ENCODE measurements at regions not wholly inside any gene's neighbourhood (a gene's known extent, or its start where the extent isn't known, plus 50 kb on each side); places are given as distances from the start of the nearest gene placed in this dataset.

DNA sequence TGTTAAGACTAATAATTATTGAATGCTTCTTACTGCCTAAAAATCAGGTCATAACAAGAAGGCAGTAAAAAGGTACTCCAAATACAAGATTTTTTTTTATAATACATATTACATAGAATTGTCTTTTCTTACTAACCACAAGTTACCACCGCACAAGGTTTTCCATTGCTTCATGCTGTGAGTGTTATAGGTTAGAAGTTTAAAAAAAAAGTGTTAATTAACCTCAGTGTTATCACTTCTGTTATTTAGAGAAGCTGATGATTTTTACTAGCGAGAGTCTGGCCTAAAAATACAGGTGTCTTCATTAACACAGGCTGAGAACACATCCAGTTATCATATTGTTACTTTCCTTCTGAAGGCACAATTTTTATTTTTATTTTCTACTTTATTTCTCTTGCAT lies 1281.9 kb upstream of the CELF2 start:
- no peak for DNase-seq
- Mint-ChIP-seq H3K4me1 (no peaks in the 10 kb centered on the region), H3K9me3 (no peaks in the 10 kb centered on the region), H3K4me3 (no peak overlapping the region), H3K36me3 (ENCODE audit: low read depth) (no peaks in the 10 kb centered on the region), H3K27ac (no peak overlapping the region), H3K27me3 (ENCODE audit: low read depth, poor library complexity) (peaks cover 3% of the 10 kb centered on the region)
- TF ChIP-seq, protein P1, sequence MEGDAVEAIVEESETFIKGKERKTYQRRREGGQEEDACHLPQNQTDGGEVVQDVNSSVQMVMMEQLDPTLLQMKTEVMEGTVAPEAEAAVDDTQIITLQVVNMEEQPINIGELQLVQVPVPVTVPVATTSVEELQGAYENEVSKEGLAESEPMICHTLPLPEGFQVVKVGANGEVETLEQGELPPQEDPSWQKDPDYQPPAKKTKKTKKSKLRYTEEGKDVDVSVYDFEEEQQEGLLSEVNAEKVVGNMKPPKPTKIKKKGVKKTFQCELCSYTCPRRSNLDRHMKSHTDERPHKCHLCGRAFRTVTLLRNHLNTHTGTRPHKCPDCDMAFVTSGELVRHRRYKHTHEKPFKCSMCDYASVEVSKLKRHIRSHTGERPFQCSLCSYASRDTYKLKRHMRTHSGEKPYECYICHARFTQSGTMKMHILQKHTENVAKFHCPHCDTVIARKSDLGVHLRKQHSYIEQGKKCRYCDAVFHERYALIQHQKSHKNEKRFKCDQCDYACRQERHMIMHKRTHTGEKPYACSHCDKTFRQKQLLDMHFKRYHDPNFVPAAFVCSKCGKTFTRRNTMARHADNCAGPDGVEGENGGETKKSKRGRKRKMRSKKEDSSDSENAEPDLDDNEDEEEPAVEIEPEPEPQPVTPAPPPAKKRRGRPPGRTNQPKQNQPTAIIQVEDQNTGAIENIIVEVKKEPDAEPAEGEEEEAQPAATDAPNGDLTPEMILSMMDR (IDR thresholded peaks at IDR 0.05) = no peak

DNA sequence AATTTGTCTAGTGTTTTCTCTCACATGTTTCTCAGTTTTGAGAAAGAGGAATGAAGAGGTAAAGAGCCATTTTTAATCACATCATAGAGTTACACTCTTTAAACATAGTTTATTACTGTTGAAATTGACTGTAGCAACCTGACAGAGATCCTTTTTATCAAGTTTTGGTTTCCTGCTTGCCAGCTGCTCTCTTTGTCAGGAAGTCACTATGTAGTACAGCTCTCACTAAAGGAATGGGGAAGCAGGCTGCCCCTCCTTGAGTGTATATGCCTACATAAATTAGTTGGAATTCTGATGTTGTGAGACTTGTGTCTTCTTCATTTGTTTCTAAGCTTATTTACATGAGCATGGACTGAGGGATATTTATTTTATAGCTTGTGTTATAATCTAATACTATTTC lies 1274.0 kb upstream of the CELF2 start:
- no peak overlapping the region for H3K27ac Mint-ChIP-seq

DNA sequence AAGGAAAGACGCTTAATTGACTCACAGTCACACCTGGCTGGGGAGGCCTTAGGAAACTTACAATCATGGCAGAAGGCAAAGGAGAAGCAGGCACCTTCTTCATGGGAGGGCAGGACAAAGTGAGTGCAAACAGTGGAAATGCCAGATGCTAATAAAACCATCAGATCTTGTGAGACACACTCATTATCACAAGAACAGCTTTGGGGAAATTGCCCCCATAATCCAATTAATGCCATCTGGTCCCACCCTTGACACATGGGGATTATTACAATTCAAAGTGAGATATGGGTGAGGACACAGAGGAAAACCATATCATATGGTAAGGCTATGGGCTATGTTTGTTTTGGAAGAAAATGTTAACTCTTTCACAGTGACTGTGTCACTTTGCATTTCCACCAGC lies 1272.5 kb upstream of the CELF2 start:
- no peaks in the 10 kb centered on the region for H3K36me3 Mint-ChIP-seq (ENCODE audit: low read depth)
- no peaks in the 10 kb centered on the region for H3K4me1 Mint-ChIP-seq
- DNase-seq = no peak
- no peaks in the 10 kb centered on the region for H3K27me3 Mint-ChIP-seq (ENCODE audit: low read depth, poor library complexity)
- TF ChIP-seq, protein P1 (IDR thresholded peaks at IDR 0.05) = no peak
- H3K27ac Mint-ChIP-seq = no peak overlapping the region
- no peak overlapping the region for H3K4me3 Mint-ChIP-seq
- peaks cover 9% of the 10 kb centered on the region for H3K9me3 Mint-ChIP-seq

More for the DNA sequence above, 1274.0 kb upstream of the CELF2 start:
- no peak for DNase-seq
- peaks cover 9% of the 10 kb centered on the region for H3K9me3 Mint-ChIP-seq
- H3K27me3 Mint-ChIP-seq (ENCODE audit: low read depth, poor library complexity) = no peaks in the 10 kb centered on the region
- no peaks in the 10 kb centered on the region for H3K36me3 Mint-ChIP-seq (ENCODE audit: low read depth)
- H3K4me1 Mint-ChIP-seq = no peaks in the 10 kb centered on the region
- H3K4me3 Mint-ChIP-seq = no peak overlapping the region
- TF ChIP-seq, protein P1 (IDR thresholded peaks at IDR 0.05) = no peak

DNA sequence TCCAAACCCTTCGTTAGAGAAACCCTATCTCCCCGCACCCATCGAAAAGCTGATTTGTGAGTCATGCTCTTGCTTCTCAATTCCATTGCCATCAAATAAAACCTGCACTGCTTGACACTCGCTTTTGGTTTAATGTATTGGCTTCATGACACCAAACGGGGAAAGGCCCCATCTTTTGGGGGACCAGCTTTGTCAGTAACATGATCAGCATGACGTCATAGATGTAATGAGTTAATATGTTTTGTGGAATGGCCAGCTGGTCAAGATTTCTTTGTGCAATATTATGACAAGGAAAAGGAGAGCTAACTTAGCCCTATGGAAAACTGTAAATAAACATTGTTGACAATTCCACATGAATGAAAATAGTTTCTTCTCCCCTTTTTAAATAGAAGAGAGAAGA lies 1260.5 kb upstream of the CELF2 start:
- no peaks in the 10 kb centered on the region for H3K4me1 Mint-ChIP-seq
- H3K27me3 Mint-ChIP-seq (ENCODE audit: low read depth, poor library complexity) = peaks cover 10% of the 10 kb centered on the region
- TF ChIP-seq, protein P1 (IDR thresholded peaks at IDR 0.05) = no peak
- peaks cover 3% of the 10 kb centered on the region for H3K9me3 Mint-ChIP-seq
- H3K36me3 Mint-ChIP-seq (ENCODE audit: low read depth) = no peaks in the 10 kb centered on the region
- no peak for DNase-seq
- H3K4me3 Mint-ChIP-seq = no peak overlapping the region
- no peak overlapping the region for H3K27ac Mint-ChIP-seq

DNA sequence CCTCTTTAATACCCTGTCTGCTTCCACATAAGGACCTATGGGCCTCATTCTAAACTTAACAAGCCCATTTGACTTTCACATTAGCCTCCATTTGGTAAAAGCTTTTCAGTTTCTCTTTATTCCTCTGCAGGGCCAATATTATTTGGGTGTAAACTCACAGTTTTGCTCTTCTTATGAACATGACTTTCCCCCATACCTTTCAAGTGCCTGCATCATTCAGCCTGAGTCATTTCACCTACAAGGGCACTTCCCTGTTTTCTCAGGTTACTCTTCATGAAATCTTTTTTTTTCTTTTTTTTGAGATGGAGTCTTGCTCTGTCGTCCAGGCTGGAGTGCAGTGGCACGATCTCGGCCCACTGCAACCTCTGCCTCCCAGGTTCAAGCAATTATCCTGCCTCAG lies 1258.1 kb upstream of the CELF2 start:
- DNase-seq = no peak
- TF ChIP-seq, protein P1 (IDR thresholded peaks at IDR 0.05) = no peak
- H3K27me3 Mint-ChIP-seq (ENCODE audit: low read depth, poor library complexity) = peaks cover 6% of the 10 kb centered on the region
- peaks cover 3% of the 10 kb centered on the region for H3K9me3 Mint-ChIP-seq
- no peaks in the 10 kb centered on the region for H3K4me1 Mint-ChIP-seq
- no peaks in the 10 kb centered on the region for H3K36me3 Mint-ChIP-seq (ENCODE audit: low read depth)
- H3K27ac Mint-ChIP-seq = no peak overlapping the region
- no peak overlapping the region for H3K4me3 Mint-ChIP-seq

DNA sequence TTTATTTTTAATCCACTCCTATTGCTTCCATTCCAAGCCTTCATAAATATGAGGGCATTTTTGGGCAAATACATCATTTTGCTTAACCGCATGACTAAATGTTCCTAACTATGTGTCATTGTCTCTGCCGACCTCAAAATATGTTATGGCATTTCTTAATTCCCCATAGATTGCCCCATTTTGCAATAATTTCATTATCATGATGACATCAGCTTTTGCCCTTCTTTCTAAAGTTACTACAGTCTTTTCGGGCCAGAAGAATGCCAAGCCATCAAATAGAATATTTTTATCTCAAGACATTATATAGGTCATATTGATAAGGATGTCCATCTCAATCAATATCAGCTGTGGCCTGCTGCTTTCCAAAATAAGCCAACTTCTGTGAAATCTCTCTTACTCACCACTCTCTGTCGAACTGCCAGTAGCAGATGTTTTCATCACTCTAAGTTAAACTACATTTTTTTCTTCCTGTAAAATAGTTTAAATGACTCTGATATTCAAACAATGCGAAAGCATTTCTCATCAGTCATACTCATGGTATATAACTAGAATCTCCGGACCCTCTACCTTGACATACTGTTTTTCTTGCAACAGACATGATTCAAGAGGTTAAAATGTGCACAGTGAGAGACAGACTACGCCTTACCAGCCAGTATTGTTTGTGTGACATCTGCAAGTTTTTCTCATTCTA lies 1254.6 kb upstream of the CELF2 start:
- Mint-ChIP-seq H3K4me3 (no peak overlapping the region), H3K4me1 (no peaks in the 10 kb centered on the region), H3K27me3 (ENCODE audit: low read depth, poor library complexity) (no peaks in the 10 kb centered on the region), H3K36me3 (ENCODE audit: low read depth) (no peaks in the 10 kb centered on the region), H3K27ac (no peak overlapping the region), H3K9me3 (peaks cover 3% of the 10 kb centered on the region)
- TF ChIP-seq, protein P1 (IDR thresholded peaks at IDR 0.05) = no peak
- DNase-seq = no peak

Data from nephron progenitor cell (in vitro differentiated cells).